ENCODE measurements at regions not wholly inside any gene's neighbourhood (a gene's known extent, or its start where the extent isn't known, plus 50 kb on each side); places are given as distances from the start of the nearest gene placed in this dataset.

GRCh38 chr12:123075087-123075645 is 75.7 kb downstream of the PITPNM2 start:
- peak in 5 of 8 experiments; percentile 1 to 64 (median 40) for ATAC-seq (replicated peaks in 6 of 8)
- no peak overlapping the region for H3K27ac ChIP-seq

DNA sequence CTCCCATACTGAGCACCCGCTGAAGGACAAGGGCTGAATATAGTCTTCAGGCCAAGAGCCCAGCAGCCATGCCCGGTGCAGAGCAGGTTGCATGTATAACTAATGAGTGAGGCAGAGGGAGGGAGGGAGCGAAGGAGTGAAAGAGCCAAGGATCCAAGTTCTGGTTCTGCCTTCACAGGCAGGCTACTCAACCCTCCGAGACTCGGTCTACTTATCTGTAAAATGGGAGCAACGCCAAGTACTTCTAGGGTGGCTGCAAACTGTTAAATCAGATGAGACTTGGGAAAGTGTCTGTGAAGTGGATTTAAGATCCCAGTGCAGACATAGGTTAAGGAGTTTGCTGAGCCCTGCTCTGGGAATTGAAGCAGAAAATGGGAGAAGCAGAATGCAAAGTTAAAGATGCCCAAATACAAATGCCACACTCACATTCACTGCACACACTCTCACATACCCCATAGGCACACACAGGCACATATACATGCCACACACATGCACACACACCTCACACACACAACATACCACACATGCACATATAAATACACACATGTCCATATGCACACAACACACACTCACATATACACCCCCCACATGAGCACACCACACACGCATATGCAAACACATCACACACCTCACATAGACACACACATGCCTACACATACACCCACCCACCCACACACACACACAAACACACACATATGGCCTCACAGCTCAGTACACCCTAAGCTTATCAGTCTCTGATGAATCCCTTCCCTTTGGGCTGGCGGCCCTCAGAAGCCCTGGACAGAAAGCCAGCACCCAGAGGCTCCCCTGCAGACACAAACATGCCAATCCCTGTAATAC is 76.7 kb downstream of the PITPNM2 start:
- no peak overlapping the region for H3K4me3 ChIP-seq
- WGBS, 10 experiments = 69 to 100% (median 87%) methylated on average over 1 to 5 of the region's 8 CpGs; no CpG with 5 or more reads in 1 of the 10 experiments
- H3K27ac ChIP-seq = no peak overlapping the region
- ATAC-seq (replicated peaks in 6 of 8) = no peak
- peaks cover 29 to 40% of the 10 kb centered on the region in 2 donors for H3K4me1 ChIP-seq (replicated peaks in 1 of 2)
- in situ Hi-C loops (cut with MboI; ENCODE audit: low pct_unique_long_range_greater_than_20kb in 2 of 9, low sequenced_read_pairs in 9 of 9, unreplicated experiment in 9 of 9) = no loop called here

More at GRCh38 chr12:123075087-123075645, 75.7 kb downstream of the PITPNM2 start:
- H3K4me3 ChIP-seq = no peak overlapping the region
- 0 to 80% (median 27%) methylated on average over 1 to 4 of the region's 11 CpGs; no CpG with 5 or more reads in 5 of the 10 experiments for WGBS, 10 experiments
- in situ Hi-C loops (cut with MboI; ENCODE audit: low pct_unique_long_range_greater_than_20kb in 2 of 9, low sequenced_read_pairs in 9 of 9, unreplicated experiment in 9 of 9) = no loop called here
- peaks cover 29 to 40% of the 10 kb centered on the region in 2 donors for H3K4me1 ChIP-seq (replicated peaks in 1 of 2)

- in situ Hi-C loops (cut with MboI; ENCODE audit: low pct_unique_long_range_greater_than_20kb in 2 of 9, low sequenced_read_pairs in 9 of 9, unreplicated experiment in 9 of 9) = no loop called here
- ATAC-seq (replicated peaks in 6 of 8) = no peak
- no peak overlapping the region for H3K27ac ChIP-seq
- peaks cover 21 to 31% of the 10 kb centered on the region in 2 donors for H3K4me1 ChIP-seq (replicated peaks in 1 of 2)
- no peak overlapping the region for H3K4me3 ChIP-seq
- WGBS, 10 experiments = 50 to 100% (median 73%) methylated on average over 1 to 2 of the region's 3 CpGs; no CpG with 5 or more reads in 7 of the 10 experiments
Observed at GRCh38 chr12:123073292-123073691, 77.6 kb downstream of the PITPNM2 start.

- WGBS, 10 experiments = 50 to 100% (median 90%) methylated on average over 1 to 2 of the region's 5 CpGs; no CpG with 5 or more reads in 4 of the 10 experiments
- peak in 3 of 8 experiments; percentile 25 to 41 (median 39) for ATAC-seq (replicated peaks in 6 of 8)
- in situ Hi-C loops (cut with MboI; ENCODE audit: low pct_unique_long_range_greater_than_20kb in 2 of 9, low sequenced_read_pairs in 9 of 9, unreplicated experiment in 9 of 9) = no loop called here
- no peak overlapping the region for H3K27ac ChIP-seq
- peaks cover 9 to 18% of the 10 kb centered on the region in 2 donors for H3K4me1 ChIP-seq (replicated peaks in 1 of 2)
- no peak overlapping the region for H3K4me3 ChIP-seq
Observed at GRCh38 chr12:123071857-123072256, 79.0 kb downstream of the PITPNM2 start.

GRCh38 chr12:123071099-123071800 is 79.6 kb downstream of the PITPNM2 start:
- Histone ChIP-seq H3K4me1 (replicated peaks in 1 of 2) (peaks cover 9 to 12% of the 10 kb centered on the region in 2 donors), H3K27ac (no peak overlapping the region), H3K4me3 (no peak overlapping the region)
- no peak for ATAC-seq (replicated peaks in 6 of 8)
- in situ Hi-C loops (cut with MboI; ENCODE audit: low pct_unique_long_range_greater_than_20kb in 2 of 9, low sequenced_read_pairs in 9 of 9, unreplicated experiment in 9 of 9) = no loop called here
- WGBS, 10 experiments = 40 to 98% (median 81%) methylated on average over 1 to 8 of the region's 14 CpGs; no CpG with 5 or more reads in 3 of the 10 experiments

DNA sequence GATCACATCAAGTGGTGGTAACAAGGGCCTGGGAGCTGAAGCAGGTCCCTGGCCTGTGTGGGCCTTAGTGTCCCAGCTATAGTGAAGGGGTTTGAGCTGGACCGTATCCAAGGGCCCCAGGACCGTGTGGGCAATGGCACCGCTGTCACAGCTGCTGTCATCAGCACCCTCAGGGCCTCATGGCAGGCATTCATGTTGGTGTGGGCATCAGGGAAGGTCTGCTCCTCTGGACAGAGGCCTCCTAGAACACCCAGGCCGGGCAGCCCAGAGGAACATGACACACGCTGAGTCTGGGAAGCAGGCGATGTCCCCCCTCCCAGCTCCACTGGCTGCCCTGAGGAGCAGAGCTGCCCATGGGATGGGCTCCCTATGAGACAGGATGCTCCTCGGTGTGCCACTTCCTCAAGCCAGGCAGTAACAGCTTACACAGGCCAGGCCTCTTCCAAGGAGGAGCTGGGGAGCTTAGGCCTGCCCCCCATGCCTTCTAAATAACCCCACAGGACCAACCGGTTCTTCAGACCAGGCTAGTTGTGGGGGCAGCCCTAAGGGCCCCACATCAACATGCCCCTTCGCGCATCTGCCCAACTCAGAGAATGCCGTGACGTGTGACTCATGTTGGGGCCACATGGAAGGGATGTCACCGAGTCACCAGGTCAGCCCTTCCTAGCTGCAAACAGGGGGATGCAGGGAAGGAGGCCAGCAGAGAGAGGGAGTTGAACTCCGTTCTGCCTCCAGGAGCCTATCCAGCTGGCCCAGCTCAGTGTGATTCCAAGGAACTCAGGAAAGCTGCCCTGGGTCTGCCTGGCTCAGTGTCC is 80.4 kb downstream of the PITPNM2 start:
- Histone ChIP-seq H3K27ac (no peak overlapping the region), H3K4me1 (replicated peaks in 1 of 2) (peaks cover 4 to 5% of the 10 kb centered on the region in 2 donors), H3K4me3 (no peak overlapping the region)
- 55 to 100% (median 85%) methylated on average over 1 to 9 of the region's 14 CpGs; no CpG with 5 or more reads in 4 of the 10 experiments for WGBS, 10 experiments
- in situ Hi-C loops (cut with MboI; ENCODE audit: low pct_unique_long_range_greater_than_20kb in 2 of 9, low sequenced_read_pairs in 9 of 9, unreplicated experiment in 9 of 9) = no loop called here
- ATAC-seq (replicated peaks in 6 of 8) = peak in 3 of 8 experiments; percentile 8 to 25 (median 17)

DNA sequence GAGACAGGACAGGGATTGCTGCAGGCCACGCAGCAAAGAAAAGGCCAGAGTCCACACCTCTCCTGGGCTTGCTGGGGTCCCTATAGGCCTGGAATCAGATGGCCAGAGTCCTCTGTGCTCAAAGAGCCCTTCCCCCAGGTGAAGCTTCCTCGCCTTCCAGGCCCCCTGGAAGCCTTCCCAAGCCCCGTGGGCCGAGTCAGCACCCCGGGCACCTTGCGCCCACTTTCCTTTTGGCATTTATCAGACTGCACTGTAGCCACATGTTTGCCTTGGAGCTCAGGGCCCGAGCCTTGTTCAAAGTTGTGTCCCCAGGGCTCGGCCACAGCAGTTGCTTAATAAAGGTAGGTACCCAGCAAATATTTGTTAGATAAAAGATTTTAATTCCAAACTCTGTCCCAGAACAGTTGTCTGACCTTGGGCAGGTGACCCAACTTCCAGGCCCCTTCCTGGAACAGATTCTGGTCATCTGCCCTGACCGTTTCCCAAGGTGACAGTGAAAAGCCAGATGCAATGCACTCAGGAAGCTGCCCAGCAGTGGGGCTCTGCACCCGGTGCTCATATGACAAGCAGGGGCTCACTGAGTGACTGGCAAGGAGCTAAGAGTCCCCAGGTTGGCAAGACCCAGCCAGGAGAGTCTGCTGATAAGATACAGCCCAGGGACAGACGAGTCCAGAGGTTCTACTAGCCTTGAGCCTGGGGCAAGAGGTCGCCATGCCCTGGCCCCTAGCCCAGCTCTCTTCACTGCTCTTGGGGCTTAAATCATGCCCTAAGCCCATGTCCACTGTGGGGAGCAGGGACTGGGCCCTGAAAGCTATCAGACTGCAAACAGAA is 81.2 kb downstream of the PITPNM2 start:
- in situ Hi-C loops (cut with MboI; ENCODE audit: low pct_unique_long_range_greater_than_20kb in 2 of 9, low sequenced_read_pairs in 9 of 9, unreplicated experiment in 9 of 9) = no loop called here
- no peak for ATAC-seq (replicated peaks in 6 of 8)
- no peaks in the 10 kb centered on the region for H3K4me1 ChIP-seq (replicated peaks in 1 of 2)
- H3K4me3 ChIP-seq = no peak overlapping the region
- H3K27ac ChIP-seq = no peak overlapping the region
- WGBS, 10 experiments = 76 to 100% (median 90%) methylated on average over 1 to 5 of the region's 12 CpGs; no CpG with 5 or more reads in 5 of the 10 experiments

GRCh38 chr12:123067654-123068053 is 83.2 kb downstream of the PITPNM2 start:
- Histone ChIP-seq H3K4me3 (no peak overlapping the region), H3K4me1 (replicated peaks in 1 of 2) (peaks cover 0 to 5% of the 10 kb centered on the region in 2 donors), H3K27ac (no peak overlapping the region)
- no peak for ATAC-seq (replicated peaks in 6 of 8)
- 90 to 100% methylated on average over 1 to 4 of the region's 5 CpGs; no CpG with 5 or more reads in 8 of the 10 experiments for WGBS, 10 experiments
- in situ Hi-C loops (cut with MboI; ENCODE audit: low pct_unique_long_range_greater_than_20kb in 2 of 9, low sequenced_read_pairs in 9 of 9, unreplicated experiment in 9 of 9) = no loop called here

DNA sequence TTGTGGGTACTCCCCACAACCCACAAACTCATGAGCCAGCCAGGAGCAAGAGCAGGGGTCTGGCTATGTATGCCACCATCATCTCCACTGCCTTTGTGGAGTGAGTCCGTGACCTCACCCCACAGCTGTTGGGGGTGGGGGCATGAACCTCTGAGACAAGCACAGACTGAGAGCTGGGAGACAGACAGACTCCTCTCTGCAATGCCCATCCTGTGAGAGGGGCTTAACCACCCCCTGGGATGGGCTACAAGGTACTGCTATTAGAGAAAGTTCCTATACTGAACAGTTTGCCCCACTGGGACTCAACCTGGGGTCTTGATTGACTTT is 84.5 kb downstream of the PITPNM2 start:
- in situ Hi-C loops (cut with MboI; ENCODE audit: low pct_unique_long_range_greater_than_20kb in 2 of 9, low sequenced_read_pairs in 9 of 9, unreplicated experiment in 9 of 9) = no loop called here
- Histone ChIP-seq H3K27ac (no peak overlapping the region), H3K4me1 (replicated peaks in 1 of 2) (peaks cover 0 to 6% of the 10 kb centered on the region in 2 donors), H3K4me3 (no peak overlapping the region)
- 80% methylated on average over 1 of the region's 1 CpG; no CpG with 5 or more reads in 9 of the 10 experiments for WGBS, 10 experiments
- no peak for ATAC-seq (replicated peaks in 6 of 8)

GRCh38 chr12:123065676-123066383 is 85.1 kb downstream of the PITPNM2 start:
- in situ Hi-C loops (cut with MboI; ENCODE audit: low pct_unique_long_range_greater_than_20kb in 2 of 9, low sequenced_read_pairs in 9 of 9, unreplicated experiment in 9 of 9) = no loop called here
- Histone ChIP-seq H3K4me3 (no peak overlapping the region), H3K27ac (no peak overlapping the region), H3K4me1 (replicated peaks in 1 of 2) (peaks cover 0 to 6% of the 10 kb centered on the region in 2 donors)
- 82 to 88% (median 83%) methylated on average over 6 of the region's 9 CpGs; no CpG with 5 or more reads in 7 of the 10 experiments for WGBS, 10 experiments
- no peak for ATAC-seq (replicated peaks in 6 of 8)

DNA sequence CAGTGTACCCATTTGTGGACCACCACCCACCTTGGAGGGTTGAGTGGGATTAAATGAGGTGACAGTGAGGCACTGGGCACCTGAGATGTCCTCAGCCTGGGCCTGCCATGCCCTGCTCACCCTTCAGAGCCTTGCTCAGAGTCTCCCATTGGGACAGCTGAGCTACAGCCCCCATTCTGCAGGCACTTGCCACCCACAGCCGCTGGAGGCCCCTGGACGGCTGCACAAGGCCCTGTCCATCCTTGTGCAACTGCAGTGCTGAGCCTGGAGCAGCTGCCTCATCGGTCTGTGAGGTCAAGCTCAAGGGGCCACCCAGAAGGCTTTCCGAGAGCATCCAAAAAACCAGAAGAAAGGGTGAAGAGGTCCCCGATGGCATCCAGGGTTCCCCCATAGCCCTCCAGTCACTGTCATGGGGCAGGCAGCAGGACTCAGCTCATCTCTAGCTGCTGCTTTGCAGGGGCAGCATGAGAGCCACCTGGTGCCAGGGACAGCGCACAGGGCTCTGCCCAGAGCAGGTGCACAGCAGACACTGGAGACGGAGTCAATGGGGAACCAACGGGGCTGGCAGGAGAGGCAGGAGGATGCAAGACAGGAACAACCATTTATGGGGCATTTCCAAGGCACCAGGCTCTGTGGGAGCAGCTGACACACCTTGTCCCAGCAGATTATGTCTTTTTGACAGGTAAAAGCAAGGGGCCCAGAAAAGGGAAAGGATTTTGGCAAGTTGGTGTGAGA is 84.6 kb downstream of the ARL6IP4 start:
- Histone ChIP-seq H3K4me3 (no peak overlapping the region), H3K4me1 (replicated peaks in 1 of 2) (peaks cover 0 to 6% of the 10 kb centered on the region in 2 donors), H3K27ac (no peak overlapping the region)
- ATAC-seq (replicated peaks in 6 of 8) = no peak
- WGBS, 10 experiments = 80 to 100% (median 81%) methylated on average over 1 to 5 of the region's 8 CpGs; no CpG with 5 or more reads in 5 of the 10 experiments
- in situ Hi-C loops (cut with MboI; ENCODE audit: low pct_unique_long_range_greater_than_20kb in 2 of 9, low sequenced_read_pairs in 9 of 9, unreplicated experiment in 9 of 9) = no loop called here
